A549 (cell line): ENCODE measurements at regions not wholly inside any gene's neighbourhood (a gene's known extent, or its start where the extent isn't known, plus 50 kb on each side); places are given as distances from the start of the nearest gene placed in this dataset.
"Not testable (repeated sequence)": the region's sequence is repeated elsewhere in the genome, so short reads cannot be mapped to it uniquely, and the experiment has no call there.

Experiments used
- BCL3 ChIP-seq: fragments of >200 bp; sonication (Bioruptor Twin); formaldehyde crosslinking; IDR thresholded peaks from 3 replicates; pipeline ENCODE4 v1.6.1; 2016
- CTCF ChIP-seq: fragments of >200 bp; sonication (Bioruptor Twin); formaldehyde crosslinking; IDR thresholded peaks from 3 replicates; pipeline ENCODE4 v1.5.1; 2016
- EHMT2 ChIP-seq: fragments of 200-600 bp; sonication (generic); IDR thresholded peaks from 2 replicates; pipeline ENCODE4 v1.6.1; 2016; ENCODE audit warnings: antibody characterized with exemption, low read depth, mild to moderate bottlenecking, moderate library complexity
- ELK1 ChIP-seq: fragments of 150-350 bp; IDR thresholded peaks from 2 replicates; pipeline ENCODE4 v1.6.1; 2014; ENCODE audit warnings: low read depth, mild to moderate bottlenecking, low read length
- EP300 ChIP-seq, 2 experiments: fragments of >200 bp; sonication (Bioruptor Twin); formaldehyde crosslinking; IDR thresholded peaks; 2 replicates in 1 of 2; 3 replicates in 1 of 2; pipeline ENCODE4 v1.6.1; 2016 to 2017
- ESRRA ChIP-seq: fragments of 150-350 bp; IDR thresholded peaks from 2 replicates; pipeline ENCODE4 v1.6.1; 2014; ENCODE audit warnings: mild to moderate bottlenecking, low read length, borderline replicate concordance
- FOSL2 ChIP-seq, 2 experiments: fragments of 450-650 bp in 1 of 2; fragments of >200 bp in 1 of 2; sonication (Bioruptor Twin) in 1 of 2; formaldehyde crosslinking; IDR thresholded peaks; 2 replicates each; pipeline versions ENCODE4 v1.5.0 to v1.6.1; 2016 to 2020; ENCODE audit warnings: mild to moderate bottlenecking in 1 of 2, moderate library complexity in 1 of 2
- HOXA7 ChIP-seq: fragments of 250-450 bp; sonication (Bioruptor Pico); IDR thresholded peaks from 2 replicates; pipeline ENCODE4 v1.5.0; 2020; ENCODE audit warnings: mild to moderate bottlenecking, moderate library complexity
- HOXB13 ChIP-seq: fragments of 250-450 bp; sonication (Bioruptor Pico); IDR thresholded peaks from 2 replicates; pipeline ENCODE4 v1.5.0; 2020; ENCODE audit warnings: low read depth, mild to moderate bottlenecking, moderate library complexity
- PBX3 ChIP-seq: IDR thresholded peaks from 2 replicates; pipeline ENCODE4 v1.6.1; 2012
- POLR2A ChIP-seq: IDR thresholded peaks from 2 replicates; pipeline ENCODE4 v1.6.1; 2012; ENCODE audit warnings: mild to moderate bottlenecking, low read length
- RNF2 ChIP-seq: fragments of 200-600 bp; sonication (generic); IDR thresholded peaks from 2 replicates; pipeline ENCODE4 v1.6.1; 2016; ENCODE audit warnings: low read depth, mild to moderate bottlenecking, antibody characterized with exemption, moderate library complexity, borderline replicate concordance
- SREBF2 ChIP-seq: fragments of 450-650 bp; IDR thresholded peaks from 2 replicates; pipeline ENCODE4 v1.6.1; 2014; ENCODE audit warnings: mild to moderate bottlenecking, moderate library complexity
- TF ChIP-seq, protein P1 (sequence below): fragments of 250-450 bp; sonication (Bioruptor Pico); IDR thresholded peaks from 2 replicates; pipeline ENCODE4 v1.5.0; 2021; ENCODE audit warnings: mild to moderate bottlenecking, moderate library complexity, borderline replicate concordance

- TF ChIP-seq PBX3; RNF2; ESRRA; FOSL2 (IDR thresholded peaks at IDR 0.05); FOSL2 (CRISPR knock-in tag; IDR thresholded peaks at IDR 0.05); HOXA7 (CRISPR knock-in tag); CTCF; BCL3; SREBF2; ELK1; POLR2A; EP300 (IDR thresholded peaks at IDR 0.05); EHMT2; HOXB13 (CRISPR knock-in tag): not testable (repeated sequence)
- TF ChIP-seq, protein P1, sequence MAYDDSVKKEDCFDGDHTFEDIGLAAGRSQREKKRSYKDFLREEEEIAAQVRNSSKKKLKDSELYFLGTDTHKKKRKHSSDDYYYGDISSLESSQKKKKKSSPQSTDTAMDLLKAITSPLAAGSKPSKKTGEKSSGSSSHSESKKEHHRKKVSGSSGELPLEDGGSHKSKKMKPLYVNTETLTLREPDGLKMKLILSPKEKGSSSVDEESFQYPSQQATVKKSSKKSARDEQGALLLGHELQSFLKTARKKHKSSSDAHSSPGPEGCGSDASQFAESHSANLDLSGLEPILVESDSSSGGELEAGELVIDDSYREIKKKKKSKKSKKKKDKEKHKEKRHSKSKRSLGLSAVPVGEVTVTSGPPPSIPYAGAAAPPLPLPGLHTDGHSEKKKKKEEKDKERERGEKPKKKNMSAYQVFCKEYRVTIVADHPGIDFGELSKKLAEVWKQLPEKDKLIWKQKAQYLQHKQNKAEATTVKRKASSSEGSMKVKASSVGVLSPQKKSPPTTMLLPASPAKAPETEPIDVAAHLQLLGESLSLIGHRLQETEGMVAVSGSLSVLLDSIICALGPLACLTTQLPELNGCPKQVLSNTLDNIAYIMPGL (CRISPR knock-in tag), result not testable (repeated sequence)
Observed at GRCh38 chrX:92692796-92693195, 913.6 kb downstream of the PCDH11X start.
